Esophagus muscularis mucosa (tissue), 3 donors: ENCODE measurements at regions not wholly inside any gene's neighbourhood (a gene's known extent, or its start where the extent isn't known, plus 50 kb on each side); places are given as distances from the start of the nearest gene placed in this dataset.

Source experiments
- CTCF ChIP-seq, 3 experiments: fragments of 200-600 bp in 2 of 3; fragments of 450-650 bp in 1 of 3; sonication (generic) in 2 of 3; IDR thresholded peaks; one replicate each; pipeline ENCODE4 v1.5.1; 2017 to 2019; ENCODE audit warnings: antibody characterized with exemption in 3 of 3, mild to moderate bottlenecking in 2 of 3, moderate library complexity in 1 of 3
- POLR2A ChIP-seq: fragments of 450-650 bp; IDR thresholded peaks from one replicate; pipeline ENCODE4 v1.6.1; 2017; ENCODE audit warnings: antibody characterized with exemption, moderate library complexity, mild to moderate bottlenecking, low read depth
- POLR2AphosphoS5 ChIP-seq, 2 donors: sonication (generic); formaldehyde crosslinking; IDR thresholded peaks; one replicate each; pipeline ENCODE4 v1.6.1; 2017; ENCODE audit warnings: antibody characterized with exemption in 2 of 2

DNA sequence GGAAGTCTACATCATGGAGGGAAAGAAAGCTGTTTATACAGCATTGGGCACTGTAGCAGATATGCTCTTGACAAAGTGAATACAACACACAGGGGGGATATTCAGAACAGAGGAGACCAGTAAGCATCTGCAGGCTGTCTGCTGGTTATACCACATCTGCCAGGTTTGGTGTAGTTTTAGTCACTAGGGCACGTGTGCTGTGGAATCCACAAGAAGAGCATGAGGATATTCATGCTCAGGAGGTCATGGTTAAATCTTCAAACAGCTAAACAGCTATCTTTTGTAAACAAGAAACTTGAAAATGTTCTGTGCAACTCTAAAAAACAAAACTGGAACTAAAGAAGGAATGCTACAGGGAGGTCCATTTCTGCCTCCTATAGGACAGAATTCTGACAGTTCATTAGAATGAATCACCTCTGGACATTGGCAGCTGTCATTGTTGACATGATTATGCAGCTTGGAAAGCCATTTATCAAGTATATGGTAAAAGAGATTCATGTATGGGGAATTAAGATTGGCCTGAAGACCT is 175.8 kb downstream of the RCHY1 start:
- no peak for TF ChIP-seq POLR2AphosphoS5 (IDR thresholded peaks at IDR 0.05)
- TF ChIP-seq CTCF (IDR thresholded peaks at IDR 0.05): no peak
- no peak for TF ChIP-seq POLR2A
